ENCODE measurements at regions not wholly inside any gene's neighbourhood (a gene's known extent, or its start where the extent isn't known, plus 50 kb on each side); places are given as distances from the start of the nearest gene placed in this dataset.

DNA sequence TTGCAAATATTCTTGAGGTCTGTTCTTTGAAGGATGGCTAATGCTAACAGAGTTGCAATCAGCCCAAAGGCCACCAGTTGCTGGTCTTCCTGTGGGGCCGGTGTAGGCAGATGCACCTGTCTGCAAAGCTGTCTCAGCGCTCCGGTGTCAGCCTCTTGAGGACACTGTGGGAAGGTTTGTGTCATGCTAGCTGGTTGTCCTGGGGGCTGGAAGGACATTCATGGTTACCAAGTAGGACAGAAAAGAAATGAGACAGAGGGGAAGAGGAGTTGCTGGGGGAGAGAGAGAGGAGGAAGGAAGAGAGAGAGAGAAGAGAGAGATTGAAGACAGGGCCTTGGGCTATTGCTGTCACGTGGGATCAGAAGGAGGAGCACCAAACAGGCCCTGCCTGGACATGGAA lies 639.6 kb upstream of the HS6ST1 start:
- DNase-seq: no peak

DNA sequence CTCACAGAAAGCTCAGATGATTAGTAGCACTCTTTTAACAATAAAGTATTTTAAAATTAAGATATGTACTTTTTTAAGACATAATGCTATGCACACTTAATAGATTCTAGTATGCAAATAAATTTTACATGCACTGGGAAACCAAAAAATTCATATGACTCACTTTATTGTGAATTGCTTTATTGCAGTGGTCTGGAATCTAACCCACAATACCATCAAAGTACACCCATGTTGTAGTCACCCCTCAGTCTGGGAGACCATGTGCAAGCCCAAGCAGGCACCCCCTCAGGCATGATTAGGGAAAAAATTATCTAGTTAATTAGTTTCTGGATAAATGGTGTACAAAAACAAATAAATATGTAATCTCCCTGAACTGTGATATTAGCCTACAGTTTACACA lies 649.0 kb upstream of the HS6ST1 start:
- DNase-seq: no peak

DNA sequence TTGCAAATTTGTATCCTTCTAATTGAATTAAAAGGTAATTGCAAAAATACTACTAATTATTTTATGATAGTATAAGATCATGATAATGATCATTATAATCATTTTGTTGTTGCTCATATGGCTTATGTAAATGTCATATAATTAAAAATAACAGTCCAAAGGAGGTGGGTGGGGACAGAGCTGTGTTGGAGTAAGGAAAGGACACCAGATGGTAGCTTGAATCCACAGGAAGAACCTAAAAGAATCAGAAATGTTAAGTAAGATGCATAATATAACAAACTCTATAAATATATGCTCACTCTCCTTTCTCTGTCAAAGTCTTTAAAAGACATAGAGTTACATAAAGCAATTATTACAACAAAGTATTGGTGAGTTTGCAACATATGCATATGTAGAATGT lies 650.7 kb upstream of the HS6ST1 start:
- DNase-seq: no peak

DNA sequence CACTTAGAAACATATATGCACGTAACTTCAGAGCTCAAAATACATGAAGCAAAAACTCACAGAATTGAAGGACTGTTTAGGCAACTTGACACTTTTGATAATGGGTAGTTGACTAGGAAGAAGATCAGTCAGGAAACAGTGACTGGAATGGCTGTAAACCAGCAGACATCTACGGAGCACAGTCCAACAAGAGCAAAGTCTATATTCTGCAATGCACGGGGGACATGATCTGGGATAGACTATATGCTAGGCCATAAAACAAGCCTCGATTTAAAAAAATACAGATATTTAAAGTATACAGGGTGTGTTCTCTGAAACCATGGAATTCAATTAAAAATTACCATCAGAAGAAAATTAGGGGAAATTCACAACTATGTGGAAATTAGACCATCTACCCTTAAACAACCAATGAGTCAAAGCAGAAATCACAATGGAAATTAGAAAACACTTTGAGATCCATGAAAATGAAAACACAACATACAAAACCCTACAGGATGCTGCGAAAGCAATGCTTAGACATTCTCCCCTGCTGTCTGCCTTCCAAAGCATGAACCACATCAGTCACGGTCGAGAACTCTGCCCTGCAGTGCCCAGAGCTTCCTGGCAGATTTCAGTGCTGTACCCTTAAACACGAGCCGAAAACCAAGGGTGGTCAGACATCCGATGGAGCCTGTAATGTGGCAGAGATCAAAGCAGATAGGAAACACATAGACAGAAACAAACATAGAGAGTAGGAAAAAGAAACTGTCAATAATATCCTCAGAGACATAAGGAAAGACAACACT lies 651.9 kb upstream of the HS6ST1 start:
- no peak for DNase-seq

DNA sequence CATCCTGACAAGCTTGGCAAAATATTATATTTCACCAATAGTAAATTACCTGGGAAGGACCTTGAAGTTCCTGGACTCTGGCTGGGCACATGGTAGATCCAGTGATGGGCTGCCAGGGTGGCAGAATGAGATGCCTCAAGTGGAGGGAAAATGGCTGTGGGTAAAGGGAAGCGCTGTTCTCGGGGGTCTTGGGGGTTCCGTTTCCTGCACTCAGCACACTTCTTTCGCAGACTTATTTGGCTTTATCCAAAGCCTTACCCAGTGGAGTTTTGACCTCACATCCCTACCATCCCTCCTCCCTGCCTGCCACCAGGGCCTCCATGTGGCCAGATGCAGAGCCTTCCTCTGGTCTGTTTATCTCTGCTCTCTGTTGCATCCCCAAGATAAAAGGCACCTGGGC lies 654.9 kb upstream of the HS6ST1 start:
- no peak for DNase-seq

DNA sequence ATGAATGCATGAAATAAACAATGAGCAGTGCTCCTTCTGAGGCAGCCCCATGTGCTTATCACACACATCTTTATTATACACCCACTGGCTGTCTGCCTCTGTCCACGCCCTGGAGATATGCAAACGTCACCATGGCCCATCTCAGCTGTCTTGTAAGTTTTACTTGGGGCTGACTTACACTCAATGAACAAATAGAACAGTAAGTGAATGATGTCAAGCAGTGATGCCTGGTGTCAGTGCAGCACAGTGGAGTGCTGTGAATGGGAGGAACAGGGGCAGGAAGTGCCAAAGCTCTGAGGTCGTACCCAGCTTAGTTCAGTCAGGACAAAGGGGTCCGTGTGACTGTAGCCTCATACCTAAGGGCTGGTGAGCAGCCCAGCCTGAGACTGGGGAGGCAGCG lies 659.5 kb upstream of the HS6ST1 start:
- DNase-seq: no peak

DNA sequence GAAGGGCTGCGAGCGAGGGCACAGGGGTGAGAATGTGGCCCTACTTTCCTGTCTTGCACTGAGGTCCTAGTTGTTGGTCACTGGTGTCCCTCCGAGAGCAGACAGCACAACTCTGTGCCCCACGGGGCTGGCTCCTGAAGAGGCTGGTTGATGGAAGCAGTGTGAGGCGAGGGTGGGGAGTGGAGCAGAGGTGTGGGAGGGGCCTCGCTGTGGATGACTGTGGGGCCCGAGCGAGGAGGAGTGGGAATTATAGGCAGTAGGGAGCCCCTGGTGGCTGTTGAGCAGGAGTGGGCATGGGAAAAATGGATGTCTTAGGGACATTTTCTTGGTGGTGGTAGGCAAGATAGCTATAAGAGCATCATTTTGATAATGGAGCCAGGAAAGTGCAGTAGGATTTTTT lies 660.5 kb upstream of the HS6ST1 start:
- no peak for DNase-seq

DNA sequence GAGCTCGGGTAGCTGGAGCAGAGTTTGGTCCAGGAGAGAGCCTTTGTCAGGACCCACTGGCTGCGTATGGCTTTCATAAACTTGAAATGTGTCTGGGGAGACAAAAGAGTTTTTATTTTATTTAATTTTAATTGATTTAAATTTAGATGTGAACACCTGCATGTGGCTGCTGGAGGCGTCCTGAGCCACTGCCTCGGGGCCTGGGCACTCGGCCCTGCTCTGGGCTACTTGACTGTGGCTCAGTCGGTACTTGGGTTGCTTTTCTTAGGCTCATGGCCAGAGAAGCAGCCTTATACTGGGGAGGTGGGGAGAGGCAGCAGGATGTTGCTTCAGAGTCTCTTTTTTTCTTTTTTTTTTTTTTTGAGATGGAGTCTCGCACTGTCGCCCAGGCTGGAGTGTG lies 661.8 kb upstream of the HS6ST1 start:
- no peak for DNase-seq

DNA sequence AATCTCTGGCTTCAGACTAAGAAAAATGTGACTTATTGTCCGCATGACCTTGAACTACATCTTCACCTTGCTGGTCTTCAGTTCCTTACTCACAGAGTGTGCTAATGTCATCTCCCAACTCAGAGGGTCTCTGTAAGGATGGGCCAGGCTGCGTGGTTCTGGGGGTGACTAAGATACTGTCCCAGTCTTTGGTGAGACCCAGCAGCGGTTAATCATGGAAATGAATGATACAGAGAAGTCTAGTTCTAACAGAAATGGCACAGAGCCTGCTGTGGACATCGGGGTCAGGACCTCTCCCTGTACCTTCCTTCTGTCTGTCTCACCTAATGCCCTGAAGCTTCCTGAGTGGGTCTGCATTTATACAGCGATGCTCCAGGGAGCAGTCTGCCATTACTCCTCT lies 662.7 kb upstream of the HS6ST1 start:
- DNase-seq: no peak

DNA sequence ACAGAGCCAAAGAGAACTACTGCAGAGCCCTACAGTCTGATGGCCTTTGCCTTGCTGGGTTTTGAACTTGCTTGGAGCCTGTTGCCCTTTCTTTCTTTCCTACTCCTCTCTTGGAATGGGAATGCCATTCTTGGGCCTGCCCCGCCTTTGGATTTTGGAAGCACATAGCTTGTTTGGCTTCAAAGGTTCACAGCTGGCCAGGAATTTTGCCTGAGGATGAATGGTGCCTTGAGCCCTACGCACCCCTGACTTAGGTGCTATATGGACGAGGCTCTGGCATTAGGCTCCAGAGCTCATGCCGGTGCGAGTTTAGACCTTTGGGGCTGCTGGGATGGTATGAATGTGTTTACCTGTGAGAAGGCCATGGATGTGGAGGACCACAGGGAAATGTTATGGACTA lies 663.3 kb upstream of the HS6ST1 start:
- DNase-seq: no peak

DNA sequence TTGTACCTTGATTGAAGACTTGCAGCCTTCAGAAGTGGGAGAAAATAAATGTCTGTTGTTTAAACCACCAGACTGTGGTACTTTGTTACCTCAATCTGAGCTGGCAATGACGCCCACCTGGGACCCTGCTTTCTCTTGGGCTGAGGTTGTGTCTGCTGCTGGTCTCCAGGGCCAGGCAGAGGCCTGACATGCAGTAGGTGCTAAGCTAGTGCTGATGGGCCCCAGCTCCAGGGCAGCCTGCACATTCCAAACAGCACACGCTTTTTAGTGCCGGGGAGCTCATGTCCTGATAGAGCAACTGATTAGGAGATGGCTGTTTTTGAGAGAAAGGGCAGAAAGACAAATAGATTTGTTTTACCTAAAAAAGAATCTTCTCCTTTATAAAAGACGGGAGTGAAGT lies 664.0 kb upstream of the HS6ST1 start:
- DNase-seq: no peak

DNA sequence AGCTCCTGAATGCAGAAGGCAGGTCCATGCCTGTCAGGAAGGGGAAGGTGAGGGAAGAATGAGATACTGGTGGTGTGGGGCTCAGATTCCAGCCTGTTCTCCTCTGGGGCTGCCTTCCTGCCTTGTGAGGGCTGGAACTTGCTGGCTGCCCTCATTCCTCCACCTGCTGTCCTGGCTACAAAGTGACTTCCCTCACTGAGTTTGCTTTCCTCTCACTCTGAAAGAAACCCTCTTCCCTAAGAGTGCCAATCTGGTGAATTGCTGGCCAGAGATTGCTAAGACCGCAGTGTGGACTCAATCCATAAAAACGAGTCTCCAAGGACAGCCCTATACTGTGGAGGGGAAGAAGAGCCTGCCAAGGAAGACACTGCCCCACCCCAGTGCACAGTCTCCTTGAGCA lies 664.4 kb upstream of the HS6ST1 start:
- DNase-seq: no peak

DNA sequence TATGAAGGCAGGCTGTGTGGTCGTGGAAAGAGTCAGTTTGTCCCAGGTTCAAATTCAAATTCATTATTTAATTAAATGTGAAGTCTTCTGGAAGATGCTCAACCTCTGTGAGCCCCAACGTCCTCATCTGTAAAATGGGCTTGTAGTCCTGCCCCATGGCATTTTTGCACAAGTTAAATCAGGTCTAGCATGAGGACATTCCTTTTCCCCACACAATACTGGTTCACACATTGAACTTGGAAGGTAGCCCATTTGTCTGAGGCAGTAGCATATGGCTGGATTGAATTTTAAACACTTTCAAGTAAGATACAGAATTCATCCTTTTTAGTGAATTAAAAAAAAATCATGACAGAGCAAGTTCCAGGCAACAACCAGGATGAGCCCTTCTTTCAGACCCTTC lies 665.4 kb upstream of the HS6ST1 start:
- no peak for DNase-seq

DNA sequence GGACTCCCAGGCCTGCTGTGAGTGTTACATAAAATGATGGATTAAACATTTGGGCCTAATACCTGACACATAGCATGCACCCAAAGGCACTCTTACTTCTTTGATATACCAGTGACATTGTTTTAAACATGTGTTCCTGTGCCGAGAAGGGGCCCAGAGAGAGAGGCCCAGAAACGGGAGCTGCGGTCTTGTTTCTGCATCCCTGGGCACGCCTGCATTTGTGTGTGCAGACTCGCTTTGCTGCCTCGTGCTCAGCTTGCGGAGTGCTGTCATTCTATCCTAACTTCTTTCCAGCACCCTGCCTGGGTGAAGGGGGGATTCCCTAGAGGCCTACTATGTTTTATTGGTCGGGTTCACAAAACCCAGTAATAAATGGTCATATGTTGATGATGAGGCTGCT lies 666.2 kb upstream of the HS6ST1 start:
- DNase-seq: no peak

DNA sequence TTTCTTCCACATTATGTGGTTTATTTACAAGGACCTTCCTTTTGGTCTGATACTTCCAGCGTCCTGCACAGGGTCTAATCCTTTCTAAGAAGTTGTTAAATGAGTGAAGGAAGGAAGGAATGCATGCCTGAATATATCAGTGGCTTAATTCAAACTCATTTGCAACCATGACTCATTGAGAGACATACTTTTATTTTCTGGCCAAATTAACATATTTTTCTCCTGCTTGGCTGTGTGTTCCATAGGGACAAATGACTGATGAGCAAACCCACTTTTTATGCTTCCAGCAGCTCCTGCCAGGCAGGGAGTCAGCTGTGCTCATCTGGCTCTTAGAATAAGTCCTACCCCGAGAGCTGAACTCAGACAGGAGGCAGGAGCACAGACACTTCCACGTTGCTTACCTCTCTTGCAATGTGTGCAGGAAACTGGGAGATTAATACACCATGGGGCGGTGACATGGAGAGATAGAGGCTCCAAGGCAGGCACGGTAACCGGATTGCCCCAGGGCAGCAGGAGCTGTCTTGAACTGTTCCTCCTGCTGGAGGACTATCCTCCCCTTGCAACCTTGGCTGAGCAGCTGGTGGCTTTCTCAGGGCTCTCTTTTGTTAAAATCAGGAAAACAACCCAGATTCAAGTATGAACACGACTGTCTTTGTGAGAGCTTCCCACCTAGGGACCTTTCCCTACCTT lies 667.5 kb upstream of the HS6ST1 start:
- DNase-seq: no peak

DNA sequence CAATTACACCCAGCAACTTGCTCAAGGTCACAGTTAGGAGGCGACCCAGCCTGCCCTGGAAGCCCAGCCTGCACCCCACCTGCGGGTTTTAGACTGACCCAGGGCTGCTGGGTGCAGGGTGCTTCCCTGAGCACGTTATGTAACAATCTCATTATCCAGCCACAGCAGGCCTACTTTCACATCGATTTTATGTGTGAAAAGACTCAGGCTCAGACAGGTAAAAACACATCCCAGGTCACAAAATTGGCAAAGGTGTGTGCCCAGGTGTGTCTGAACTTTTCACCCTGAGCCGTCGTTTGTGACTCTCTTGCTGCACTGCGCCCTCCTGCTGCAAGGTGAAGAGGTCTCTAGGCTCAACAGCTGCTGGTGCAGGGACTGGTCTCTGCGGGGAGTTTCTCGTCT lies 668.2 kb upstream of the HS6ST1 start:
- DNase-seq: no peak

DNA sequence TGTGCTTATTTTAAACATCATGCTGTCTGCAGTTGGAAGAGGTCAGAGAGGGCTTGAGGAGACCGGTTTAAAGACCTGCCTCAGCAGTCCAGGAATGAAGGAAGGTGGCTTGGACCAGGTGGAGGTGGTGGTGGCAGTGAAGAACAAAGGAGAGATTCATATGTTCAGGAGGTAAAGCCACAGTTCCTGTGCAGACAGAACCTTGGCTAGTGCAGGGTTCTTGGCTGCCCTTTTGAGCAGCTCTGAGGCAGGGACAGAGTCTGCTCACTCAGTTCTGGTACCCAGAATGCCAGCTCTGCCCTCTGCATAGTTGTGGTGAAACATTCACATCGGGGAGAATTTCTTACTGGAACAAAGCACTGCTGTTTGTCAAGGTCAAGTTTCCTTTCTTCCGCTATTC lies 669.7 kb upstream of the HS6ST1 start:
- no peak for DNase-seq

DNA sequence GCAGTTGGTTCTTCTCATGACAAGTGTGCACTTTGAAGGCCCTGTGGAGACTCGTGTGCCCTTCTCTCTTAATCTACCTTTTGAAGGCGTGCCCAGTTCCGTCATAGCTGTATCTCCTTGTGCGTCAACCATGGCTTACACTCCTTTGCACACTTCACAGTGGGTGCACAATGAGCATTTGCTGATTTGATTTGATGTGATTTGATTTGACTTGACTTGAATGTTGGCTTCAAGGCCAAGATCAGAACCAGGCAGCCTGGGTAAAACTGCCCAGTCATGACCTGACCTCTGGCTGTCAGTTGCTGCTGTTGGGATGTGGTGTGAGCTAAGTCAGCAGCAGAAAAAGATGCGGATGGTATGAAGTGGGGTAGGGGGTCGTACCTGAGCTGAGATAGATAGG lies 670.3 kb upstream of the HS6ST1 start:
- DNase-seq: no peak

DNA sequence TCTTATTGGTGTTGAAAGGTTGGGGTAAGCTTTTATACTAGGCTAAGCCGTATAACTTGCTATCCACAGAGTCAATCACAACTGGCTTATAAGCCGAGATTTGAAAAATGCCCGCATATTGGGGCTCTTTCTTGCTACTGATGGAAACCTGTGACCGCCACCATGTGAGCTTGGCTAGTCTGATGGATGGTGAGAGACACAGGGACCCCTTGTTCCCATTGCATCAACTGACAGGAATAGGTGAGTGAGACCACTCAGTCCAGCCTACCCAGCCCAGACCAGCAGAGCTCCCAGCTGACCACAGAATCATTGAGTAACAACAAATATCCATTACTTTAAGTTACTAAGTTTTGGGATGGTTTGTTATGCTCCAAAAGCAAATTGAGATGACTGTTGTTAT lies 676.4 kb upstream of the HS6ST1 start:
- DNase-seq: no peak

DNA sequence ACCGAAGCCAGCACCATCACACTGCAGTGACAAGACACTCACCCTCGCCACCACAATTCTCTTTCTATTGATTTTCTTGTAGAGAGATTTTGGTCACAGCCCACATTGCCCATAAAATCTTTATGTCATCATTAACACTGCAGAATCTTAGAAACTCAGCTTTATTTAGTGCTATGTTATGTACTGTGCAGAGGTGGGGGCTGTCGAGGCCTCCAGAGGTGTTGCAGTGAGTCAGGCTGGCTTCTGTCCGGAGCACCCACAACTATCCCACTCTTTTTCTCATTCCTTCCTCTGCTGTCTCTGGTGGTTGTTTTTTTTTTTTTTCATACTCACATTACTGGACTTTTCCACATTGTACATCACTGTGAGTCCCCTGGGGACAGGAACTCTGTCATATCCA lies 677.4 kb upstream of the HS6ST1 start:
- DNase-seq: no peak

DNA sequence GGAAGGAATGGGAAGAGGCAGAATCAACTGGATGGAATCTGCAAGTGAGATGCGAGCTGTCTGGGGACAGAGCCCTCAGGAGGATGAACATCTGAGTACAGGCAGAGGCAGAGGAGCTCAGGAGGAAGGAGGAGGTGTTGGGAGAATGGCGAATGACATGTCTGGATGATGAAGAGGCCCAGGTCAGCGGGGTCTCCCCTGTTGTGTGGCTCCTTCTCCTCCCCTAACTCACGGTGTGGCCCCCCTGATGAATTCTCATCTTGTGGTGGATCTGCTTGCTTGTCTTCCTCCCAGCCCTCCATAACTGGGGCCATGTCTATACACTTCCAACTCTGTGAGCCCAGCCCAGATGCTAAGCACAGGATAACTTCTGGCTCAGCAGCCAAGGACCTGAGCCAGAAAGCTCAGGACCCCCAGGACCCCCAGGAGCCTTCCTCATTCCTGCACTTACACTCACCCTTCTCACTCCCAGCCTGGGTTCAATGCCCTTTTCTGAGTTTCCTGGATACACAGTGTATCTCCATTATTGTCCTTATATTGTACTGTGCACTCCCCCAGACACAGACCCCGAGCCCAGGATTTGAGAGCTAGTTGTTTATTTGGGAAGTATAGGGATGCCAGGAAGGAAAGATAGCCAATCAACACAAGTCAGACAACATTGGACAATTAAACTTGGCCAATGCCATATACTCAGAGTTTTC lies 678.6 kb upstream of the HS6ST1 start:
- no peak for DNase-seq

DNA sequence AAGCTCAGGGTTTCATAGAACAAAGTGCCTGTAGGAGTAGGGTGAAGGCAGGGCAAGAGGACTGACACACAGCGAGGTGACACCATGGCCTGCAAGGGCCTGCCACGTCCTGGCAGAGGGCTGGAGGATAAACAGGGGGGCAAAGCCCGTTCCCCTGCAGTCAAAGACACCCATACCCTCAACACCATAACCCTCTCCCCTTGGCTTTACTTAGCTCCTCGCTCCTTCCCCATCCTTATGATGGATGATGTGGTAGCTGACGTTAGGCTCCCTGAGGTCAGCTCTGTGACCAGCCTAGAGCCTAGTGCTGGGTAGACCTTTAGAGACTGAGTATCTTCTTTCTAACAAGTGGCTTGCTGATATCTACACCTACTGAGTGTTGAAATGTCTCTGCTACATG lies 683.3 kb upstream of the HS6ST1 start:
- no peak for DNase-seq

DNA sequence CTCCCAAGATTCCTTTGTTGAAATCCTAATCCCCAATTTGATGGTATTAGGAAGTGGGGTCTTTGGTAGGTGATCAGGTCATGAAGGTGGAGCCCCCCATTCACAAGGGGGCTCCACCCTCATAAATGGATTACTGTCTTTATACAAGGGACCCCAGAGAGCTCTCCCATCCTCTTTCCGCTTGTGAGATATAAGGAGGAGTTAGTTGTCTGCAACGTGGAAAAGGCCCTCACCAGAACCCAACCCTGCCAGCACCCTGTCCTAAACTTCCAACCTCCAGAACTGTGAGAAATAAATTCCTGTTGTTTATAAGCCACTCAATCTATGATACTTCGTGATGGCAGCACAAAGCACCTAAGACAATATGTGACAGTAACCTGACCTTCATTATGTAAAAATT lies 684.1 kb upstream of the HS6ST1 start:
- DNase-seq: no peak

DNA sequence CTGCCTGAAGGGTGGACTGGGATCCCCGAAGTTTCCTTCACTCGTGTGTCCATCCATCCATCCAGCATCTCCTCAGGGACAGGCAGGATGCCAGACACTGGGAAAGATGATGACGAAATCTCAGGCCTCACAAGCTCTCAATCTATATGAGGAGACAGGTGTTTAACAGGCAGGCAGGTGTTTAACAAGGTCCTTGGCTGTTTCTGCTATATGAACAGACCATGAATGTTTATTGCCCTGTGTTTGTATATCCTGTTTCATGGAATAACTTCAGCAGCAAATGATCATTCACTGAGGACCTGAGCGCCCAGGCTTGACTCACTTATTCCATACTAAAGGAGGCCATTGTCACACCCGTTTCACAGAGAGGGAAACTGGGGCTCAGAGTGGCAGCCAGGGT lies 685.8 kb upstream of the HS6ST1 start:
- no peak for DNase-seq

All from 8988T (cell line).